Choroid plexus epithelial cell (primary cell): ENCODE measurements at regions not wholly inside any gene's neighbourhood (a gene's known extent, or its start where the extent isn't known, plus 50 kb on each side); places are given as distances from the start of the nearest gene placed in this dataset.
A peak's percentile ranks its signal among the peaks of the same experiment; 100 is the strongest.

ENCODE experiments used
- DNase-seq: peaks from one replicate; pipeline ENCODE4 v3.0.0-alpha.2; 2010; ENCODE audit warnings: low read depth
- H3K4me3 ChIP-seq: 2 replicates; pipeline ENCODE4 v1.5.1; 2011; ENCODE audit warnings: low read depth, mild to moderate bottlenecking, control low read depth, low read length, moderate library complexity
- CTCF ChIP-seq: conservative IDR thresholded peaks from 2 replicates; pipeline ENCODE4 v1.5.1; 2011; ENCODE audit warnings: low read depth, mild to moderate bottlenecking, control low read depth, inconsistent platforms, low read length, moderate library complexity

- no peak for TF ChIP-seq CTCF
These were observed 407.0 kb downstream of the MIAT start for GRCh38 chr22:27064386-27064785.

GRCh38 chr22:27065279-27065678, 407.9 kb downstream of the MIAT start:
- H3K4me3 ChIP-seq: no peak overlapping the region
- no peak for DNase-seq
- TF ChIP-seq CTCF: no peak

More at GRCh38 chr22:27064386-27064785, 407.0 kb downstream of the MIAT start:
- DNase-seq: no peak
- H3K4me3 ChIP-seq: no peak overlapping the region

GRCh38 chr22:27066856-27067255, 409.5 kb downstream of the MIAT start:
- no peak overlapping the region for H3K4me3 ChIP-seq
- DNase-seq: no peak
- TF ChIP-seq CTCF: no peak

- no peak for TF ChIP-seq CTCF
- DNase-seq: no peak
- no peak overlapping the region for H3K4me3 ChIP-seq
These were observed 410.7 kb downstream of the MIAT start for GRCh38 chr22:27068121-27068520.

GRCh38 chr22:27070594-27070993, 413.2 kb downstream of the MIAT start:
- no peak overlapping the region for H3K4me3 ChIP-seq
- no peak for DNase-seq
- TF ChIP-seq CTCF: no peak

- no peak for TF ChIP-seq CTCF
- H3K4me3 ChIP-seq: no peak overlapping the region
- DNase-seq: peak; percentile 37
These were observed 416.4 kb downstream of the MIAT start for GRCh38 chr22:27073601-27074425.
